Stimulated activated CD4-positive, alpha-beta T cell treated with anti-CD3 and anti-CD28 coated beads, TNF-alpha, amount 100 ng/mL, for 4 hours (primary cell): ENCODE measurements at regions not wholly inside any gene's neighbourhood (a gene's known extent, or its start where the extent isn't known, plus 50 kb on each side); places are given as distances from the start of the nearest gene placed in this dataset.

Experiments
- DNase-seq, 3 experiments: peaks; one replicate each; pipeline ENCODE4 v3.0.0-alpha.2; 2020; ENCODE audit warnings: low read depth in 3 of 3

DNA sequence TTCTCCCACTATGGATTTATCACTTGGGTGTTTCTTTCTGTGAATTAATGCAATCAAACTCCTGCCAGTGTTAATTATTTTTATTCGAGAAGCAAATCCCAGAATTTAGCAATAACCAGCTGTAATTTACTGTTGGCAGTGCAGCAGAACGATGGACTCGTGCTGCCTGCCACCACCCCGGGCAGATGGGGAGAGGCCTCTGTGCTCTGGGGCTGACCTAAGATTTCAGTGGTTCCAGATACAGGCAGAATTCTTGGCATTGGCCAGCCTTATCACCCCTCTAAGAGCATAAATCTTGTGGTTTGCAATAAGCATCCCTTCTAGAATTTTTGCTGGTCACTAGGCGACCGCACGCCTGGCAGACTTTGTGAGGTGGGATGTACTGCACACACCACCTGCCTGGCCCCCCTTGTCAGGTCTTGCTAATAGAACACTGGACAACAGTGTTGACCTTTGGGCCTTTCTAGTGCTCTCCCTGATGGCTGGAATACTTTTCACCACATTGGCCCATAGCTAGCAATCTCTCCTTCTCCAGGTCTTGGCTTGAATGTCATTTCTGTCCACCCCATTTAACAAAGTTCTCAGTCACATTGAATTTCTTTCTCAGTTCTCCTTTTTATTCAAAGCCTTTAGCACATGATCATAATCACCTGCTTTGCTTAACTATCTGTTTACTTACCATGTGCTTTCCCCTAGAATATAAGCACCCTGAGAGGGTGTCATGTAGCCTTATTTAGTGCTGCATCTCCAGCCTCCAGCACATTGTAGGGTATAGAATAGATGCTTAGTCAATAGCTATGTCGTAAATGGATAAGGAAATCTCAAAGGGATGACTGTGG, 122.1 kb upstream of the DYNLRB2 start:
- no peak for DNase-seq

DNA sequence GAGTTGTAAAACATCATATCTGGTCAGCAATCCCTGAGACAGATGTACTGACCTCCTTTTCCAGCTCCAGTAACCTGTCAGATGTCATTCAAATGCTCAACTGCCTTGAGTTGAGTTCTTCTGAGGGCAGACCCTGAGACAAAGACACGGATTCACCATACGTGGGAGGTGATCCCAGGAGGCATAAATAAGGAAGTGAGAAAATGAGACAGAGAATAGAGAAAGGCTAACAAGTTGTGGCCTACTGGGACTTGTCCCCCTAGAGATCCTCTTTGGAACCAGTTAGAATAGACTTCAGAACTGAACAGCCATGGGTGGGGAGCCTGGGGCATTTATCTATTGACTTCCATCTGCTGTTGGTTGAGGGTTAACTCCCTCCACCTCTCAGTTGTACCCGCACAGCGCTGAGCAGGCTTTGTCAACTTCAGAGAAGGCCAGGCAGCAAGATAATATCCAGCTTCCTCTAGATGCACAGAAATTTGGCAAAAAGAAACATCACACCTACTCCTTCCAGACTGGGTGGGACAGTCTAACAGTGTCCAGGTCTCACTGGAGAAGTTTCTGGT, 123.0 kb upstream of the DYNLRB2 start:
- no peak for DNase-seq

DNA sequence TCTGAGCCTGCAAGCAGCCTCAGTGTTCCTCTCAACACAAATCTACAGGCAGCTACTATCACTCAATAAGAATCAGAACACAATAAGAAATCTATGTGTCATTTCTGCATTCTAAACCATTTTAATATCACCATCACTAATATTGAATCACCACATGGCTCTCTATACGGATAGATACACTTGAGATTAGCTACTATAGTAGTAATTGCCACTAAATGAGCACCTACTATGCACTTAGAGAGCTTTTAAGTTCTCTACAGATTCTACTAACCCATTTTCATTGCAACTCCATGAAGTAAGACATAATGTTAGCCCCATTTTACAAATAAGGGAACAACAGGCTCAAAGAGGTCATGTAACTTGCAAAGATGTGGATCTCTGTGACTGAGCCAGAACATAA, 132.8 kb upstream of the DYNLRB2 start:
- DNase-seq = no peak

DNA sequence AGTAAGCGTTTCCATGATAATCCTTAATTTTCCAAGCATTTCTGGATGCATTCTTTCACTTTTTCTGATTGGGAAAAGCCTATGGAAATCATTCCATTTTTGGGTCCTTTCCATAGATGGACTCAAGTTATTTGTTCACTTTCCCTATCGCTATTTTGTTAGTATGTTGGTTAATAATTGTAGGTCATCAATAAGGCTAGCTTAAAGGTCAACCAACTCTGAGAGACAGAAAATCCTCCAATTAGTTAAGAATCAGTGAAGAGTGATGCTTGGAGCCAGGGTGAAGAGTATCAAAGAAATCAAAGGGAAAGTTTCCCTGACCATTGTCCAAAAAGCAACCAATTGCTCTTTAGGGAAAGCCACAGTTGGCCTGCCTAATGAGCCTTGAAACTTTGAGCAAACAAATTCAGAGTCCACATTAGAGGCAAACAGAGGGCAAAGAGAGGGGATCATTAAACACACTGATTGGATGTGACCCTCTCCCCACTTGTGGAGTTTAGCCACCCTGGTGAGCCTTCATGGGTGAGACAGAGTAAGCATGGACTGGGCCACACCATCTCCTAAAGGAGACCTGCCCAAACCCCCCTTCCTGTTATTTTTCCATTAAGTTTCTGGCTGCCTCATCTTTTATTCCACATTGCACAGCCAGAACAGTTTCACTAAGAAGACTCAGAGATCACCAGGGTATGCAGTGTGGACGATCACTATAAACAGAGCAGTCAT, 133.4 kb upstream of the DYNLRB2 start:
- no peak for DNase-seq

DNA sequence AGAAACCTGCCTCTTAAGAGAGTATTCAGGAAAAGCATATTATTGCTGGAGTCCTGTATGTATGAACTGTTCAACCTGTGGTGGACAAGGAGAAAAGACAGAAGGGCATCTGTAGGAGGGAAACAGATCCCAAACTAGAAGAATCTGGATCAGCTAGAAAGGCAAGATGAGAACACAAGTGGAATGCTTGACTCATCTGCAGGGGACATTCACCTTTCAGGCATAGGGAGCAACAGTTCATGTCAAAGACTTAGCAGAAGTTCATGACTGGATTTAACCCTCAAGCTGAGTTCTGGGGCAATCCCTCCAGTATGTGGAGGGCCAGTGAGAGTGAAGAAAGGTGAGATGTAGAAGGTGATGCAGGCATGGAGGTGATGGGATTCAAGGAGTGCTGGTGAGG, 135.9 kb upstream of the DYNLRB2 start:
- DNase-seq = no peak

DNA sequence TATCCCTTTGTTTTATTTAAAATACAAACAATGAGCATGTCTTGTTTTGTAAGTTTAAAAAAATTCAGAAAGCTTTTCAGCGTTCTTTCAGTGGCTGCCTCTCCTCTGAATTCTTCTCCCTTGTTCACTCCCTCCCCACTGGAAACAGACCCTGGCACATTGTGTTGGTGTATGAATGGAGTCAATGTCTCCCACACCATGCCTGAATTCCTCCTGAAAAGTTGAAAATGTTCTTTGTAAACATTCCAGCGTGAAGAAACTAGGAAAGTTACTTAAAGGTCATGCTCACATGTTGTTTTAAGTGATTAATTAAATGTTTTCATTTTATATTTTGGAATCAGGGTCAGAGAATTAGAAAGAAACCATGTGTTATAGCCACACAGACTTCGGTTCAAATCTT, 136.9 kb upstream of the DYNLRB2 start:
- no peak for DNase-seq

DNA sequence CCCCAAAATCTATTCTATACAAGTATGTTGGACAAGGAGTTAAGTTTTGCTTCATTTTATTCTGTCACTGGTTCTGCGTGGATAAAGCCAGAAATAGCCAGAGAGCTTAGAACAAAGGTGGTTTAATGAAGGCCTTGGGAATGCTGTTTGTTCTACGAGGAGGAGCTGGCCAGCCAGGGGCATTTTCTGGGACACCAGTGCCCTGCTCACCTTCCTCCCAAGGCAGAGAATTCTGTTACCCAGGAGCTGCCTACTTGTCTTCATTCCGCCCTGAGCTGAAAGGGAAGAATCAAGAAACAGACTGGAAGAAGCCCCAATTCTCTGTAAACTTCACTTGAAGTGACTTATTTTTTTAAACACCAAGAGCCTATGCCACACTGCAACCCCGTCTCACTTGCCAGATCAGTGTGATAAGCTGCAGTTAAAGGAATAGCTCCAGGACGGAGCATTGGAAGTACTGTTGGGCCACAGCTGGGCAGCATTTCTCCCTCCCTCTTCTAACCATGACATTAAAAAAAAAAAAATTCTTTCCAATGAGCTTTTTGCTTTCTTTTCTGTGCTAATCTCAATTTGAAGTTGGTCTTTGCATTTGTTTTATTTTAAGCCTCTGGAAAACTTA, 149.8 kb upstream of the DYNLRB2 start:
- DNase-seq = no peak

DNA sequence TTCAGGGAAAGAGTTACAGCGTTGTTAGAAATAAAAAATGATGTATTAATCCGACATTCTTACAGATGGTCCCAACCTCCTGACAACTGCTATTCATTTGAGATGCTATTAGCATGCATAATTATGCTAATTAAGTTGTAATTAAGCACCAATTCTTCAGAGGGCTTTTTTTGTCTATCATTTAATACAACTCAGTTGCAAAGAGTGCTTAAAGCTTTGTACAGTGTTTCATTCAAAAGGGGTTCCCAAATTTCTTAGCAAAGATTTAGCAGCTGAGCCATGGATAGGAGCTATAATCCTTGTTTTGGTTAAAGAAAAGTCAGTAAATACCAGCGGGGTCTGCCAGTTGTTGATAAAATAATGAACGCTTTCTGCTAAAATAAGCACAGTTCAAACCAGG, 150.7 kb upstream of the DYNLRB2 start:
- no peak for DNase-seq

DNA sequence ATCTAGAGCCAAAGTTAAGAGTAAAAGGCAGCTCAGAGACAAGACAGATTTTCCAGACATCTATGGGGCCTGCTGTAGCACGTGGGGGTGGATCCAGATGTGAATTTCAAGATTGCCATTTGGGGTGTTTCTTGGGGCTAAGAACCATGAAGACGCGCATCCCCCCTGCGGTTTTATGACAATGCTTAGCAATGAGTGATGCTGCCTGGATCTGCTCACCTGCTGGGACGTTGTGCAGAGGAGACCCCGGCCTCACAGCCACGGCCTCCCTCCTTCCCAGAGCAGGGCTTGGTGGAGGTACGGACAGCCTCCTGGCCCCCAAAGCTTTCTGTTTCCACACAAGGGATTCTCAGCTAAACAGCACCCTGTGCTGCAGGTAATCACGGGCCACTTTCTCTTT, 151.5 kb upstream of the DYNLRB2 start:
- no peak for DNase-seq

DNA sequence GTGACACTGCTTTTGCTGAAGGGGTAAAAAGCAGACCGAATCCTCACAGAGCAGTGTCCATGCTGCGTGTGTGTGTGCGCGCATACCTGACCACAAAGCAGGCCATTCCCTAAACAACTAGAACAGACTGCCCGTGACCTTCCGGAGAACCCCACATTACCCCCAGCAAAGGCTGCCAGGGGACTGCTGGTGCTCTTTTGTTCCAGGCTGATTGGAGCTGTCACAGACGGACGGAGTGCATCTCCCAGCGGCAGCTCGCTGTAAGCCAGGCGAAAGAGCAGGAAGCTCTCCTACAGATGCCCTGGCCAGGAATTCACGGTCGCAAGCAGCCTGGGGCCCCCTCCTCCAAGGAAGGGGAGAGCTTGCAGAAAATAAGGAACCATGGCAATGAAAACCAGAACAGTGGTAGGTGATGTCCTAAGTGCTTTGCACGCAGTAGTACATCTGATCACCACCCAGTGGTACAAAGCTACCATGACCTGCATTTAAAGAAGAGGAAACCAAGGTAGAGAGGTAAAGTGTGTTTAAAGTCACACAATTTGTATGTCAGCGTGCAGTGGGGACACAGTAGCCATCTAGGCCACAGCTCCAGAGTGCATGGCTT, 153.4 kb upstream of the DYNLRB2 start:
- no peak for DNase-seq

DNA sequence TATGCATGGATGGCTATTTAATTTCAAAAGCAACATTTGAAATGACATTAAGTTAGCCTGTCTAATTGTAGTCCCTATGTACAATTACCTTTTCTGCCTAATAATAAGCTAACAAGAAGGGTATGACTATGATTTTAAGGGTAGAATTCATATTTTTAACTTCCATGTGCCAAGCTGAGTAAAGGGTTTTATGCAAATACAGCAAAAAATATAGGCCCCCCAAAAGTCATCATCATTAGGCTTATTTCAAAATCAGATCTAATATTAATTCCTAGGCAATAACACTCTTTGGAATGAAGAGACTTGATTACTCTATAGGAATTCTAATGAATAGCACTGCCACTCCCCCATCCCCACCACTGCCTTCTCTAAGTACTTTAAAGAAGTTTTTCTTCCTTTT, 155.9 kb upstream of the DYNLRB2 start:
- DNase-seq = no peak

DNA sequence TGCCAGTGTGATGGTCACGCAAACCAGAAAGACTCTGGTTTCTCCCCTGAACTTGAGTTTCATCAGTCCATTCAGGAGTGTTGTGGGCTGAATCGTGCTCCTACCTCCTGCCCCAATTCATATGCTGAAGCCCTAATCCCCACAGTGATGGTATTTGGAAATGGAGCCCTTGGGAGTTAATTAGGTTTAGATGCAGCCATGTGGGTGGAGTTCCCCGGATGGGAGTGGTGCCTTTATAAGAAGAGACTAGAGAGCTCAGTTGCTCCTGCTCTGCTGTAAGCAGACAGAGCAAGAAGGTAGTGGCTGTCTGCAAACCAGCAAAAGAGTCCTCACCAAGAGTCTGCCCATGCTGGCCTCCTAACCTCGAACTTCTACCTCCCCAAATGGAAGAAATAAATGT, 160.3 kb upstream of the DYNLRB2 start:
- no peak for DNase-seq

DNA sequence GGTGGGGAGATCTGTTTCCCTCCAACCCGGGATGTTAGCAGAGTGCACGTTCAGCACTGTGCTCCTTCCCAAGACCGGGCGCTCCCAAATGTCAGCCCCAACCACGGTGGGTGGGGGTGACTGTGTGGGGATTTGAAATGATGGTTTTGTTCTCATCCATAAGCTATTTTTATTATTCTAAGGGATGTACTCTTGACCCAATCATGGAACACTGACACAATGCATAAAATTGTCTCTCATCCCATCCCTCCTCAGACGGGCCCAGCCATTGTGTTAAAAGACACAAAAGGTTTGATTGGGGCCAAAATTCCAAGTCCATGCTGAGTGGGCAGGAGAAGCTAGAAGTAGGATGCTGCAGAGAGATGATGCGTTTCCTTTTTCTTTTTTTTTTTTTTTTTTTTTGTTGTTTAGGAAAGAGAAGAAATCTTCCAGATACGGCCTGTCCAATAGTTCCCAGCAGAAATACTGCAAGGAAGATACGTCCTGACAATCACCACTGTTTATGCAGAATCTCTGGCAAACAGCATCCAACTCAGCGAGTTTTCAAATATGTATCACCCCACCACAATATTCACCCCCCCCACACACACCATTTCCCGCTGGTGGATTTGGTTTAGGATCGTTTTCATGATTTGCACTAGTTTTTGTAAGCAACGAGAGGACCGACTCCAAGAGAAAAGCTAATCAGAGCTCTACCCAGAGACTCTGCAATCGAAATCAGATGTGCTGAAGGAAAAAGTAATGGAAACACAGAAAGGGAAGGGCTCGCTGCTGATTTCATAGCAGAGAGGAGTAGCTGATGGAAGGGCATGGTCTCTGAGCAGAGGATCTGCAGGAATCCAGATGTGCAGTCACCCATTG, 163.5 kb upstream of the DYNLRB2 start:
- DNase-seq = no peak

DNA sequence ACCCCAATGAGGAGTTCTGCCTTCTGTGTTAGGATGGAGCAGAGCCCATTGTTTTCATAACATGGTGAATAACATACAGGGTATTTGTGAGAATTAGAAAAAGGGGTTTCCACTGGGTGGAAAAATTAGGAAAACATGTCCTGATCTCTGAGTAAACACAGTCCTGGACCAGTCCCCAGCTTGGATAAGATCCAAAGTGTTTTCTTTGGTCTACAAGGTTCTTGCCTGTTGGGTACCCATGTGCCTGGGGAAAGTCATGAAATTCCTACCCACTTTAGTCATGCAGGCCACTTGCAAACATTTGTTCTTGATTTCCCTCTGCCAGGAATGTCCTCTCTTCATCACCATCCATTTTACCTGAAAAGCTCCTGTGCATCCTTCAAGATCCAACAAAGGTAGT, 164.8 kb upstream of the DYNLRB2 start:
- no peak for DNase-seq

DNA sequence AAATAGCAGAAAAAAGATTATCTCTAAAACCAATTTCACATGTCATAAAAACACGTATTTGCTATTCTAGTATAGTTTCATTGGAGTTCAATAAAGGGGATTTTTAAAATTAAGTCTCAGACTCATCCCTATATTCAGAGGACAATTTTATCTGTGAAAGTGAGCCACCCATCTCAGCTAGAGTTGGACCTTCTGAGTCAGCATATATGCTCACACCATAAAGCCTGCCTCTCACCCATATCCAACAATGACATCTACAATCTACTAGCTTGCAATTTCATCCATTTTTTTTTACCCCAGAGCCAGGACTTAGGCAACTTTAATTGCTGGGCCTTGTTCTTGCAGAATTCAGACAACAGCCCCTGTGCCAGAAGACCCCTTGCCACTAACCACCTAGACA, 165.3 kb upstream of the DYNLRB2 start:
- no peak for DNase-seq

DNA sequence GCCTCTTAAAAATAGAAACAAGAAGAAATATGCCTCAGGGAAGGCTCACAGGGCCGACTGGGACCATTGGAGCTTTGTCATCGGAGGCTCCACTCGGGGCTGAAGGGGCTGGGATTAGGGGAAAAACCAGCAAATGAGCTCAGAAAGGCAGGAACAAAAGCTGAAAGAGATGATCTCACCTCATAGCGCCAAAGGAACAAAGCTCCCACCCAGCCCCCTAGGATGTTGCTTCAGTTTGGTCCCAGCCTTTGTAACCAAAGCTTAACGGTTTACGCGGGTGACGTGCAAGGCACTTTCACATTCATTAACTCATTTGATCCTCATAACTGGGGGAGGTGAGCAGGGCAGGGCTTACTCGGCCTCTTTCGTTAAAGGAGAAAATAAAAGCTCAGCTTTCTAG, 168.5 kb upstream of the DYNLRB2 start:
- no peak for DNase-seq

DNA sequence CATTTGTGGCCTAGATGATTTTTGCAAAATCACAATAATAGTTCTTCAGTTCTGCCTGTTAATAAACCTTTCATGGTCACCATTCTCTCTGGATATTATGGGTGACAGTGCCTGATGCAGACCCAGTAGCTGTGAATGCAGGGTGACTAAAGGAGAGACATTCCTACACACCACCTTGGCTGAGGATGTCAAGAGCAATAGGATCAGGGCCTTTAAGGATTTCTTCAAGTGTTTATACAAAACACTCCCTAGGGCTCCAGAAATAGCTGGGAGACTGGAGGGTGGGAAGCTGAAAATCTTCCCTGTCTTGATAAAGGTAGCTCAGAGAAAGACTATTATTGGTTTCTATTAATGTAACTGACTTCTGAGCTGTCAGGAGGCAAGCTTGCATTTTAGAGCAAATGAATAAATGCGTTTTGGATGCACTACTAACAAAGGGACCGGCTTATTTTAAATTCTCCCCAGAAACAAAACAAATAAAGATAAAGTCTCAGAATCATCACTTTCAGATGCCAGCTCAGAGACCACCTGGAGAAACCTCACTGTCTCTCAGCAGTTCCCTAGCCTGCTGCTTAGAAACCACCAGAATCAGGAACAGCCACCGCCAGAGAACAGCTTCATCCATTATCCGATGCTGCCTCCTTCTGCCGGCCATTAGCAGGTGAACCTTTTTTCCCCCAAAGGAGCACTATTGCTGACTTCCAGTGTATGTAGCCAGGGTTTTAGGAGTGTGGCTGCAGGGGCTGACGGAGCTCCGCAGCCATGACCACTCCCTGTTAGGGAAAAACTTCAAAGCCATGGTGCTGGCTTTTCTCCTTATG, 171.4 kb upstream of the DYNLRB2 start:
- no peak for DNase-seq

DNA sequence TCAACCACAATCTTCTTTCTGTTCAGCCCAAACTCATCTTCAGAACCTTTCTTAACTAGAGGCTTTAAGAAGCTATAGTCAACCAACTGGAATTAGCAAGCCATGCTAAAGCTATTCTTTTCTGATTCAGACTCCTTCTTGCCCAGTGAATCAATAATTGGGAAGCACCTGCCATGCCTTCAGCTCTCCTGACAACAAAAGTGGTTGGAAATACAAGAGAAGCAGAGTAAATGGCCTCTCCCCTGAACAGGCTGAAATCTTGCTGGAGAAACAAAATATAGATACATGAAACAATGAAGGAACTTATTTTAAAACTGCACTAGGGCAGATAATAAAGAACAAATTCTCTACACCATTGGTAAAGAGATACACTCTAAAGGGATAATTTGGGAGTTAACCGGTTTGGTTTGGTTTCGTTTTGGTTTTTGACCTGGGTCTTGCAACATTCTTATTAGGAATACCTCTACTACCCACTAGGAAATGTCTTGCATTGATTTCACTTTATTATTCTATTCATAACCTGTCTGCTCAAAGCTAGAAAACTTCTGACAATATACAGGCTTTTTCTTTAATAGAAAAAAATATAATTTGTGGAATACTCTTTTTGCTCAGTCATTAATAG, 173.6 kb upstream of the DYNLRB2 start:
- no peak for DNase-seq

DNA sequence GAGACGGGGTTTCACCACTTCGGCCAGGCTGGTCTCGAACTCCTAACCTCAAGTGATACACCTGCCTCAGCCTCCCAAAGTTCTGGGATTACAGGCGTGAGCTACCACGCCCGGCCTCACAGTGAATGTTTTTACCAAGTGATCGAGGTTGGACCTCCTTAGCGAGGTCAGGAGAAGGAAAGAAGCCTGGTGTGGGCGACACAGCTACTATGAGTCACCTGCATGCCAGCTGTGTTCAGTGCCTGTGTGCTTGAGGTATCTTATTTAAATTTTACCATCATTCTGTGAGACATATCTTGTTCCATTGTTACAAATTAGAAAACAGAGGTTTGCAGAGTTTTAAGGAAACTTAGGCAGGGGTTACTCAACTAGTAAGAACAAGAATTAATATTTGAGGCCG, 174.8 kb upstream of the DYNLRB2 start:
- DNase-seq = no peak

DNA sequence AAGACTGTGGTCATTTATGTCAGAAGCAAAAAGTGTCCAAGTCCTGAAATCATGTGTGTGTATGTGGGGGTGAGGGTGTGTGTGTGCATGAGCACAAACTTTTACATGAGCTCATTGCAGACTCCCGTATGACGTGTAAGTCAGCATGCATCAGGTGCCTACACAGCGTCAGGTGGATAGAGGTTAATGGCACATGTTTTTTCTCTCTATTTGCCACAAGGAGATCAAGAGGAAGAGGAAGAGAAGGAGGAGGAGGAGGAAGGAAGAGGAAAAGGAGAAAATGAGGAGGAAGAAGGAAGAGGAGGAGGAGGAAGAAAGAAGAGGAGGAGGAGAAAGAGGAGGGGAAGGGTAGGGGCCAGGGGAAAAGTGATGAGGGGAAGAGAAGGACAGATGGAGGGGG, 178.0 kb upstream of the DYNLRB2 start:
- no peak for DNase-seq
